Right lobe of liver (tissue), 4 donors: ENCODE measurements at regions not wholly inside any gene's neighbourhood (a gene's known extent, or its start where the extent isn't known, plus 50 kb on each side); places are given as distances from the start of the nearest gene placed in this dataset.

Experiments
- CTCF ChIP-seq, 4 donors: fragments of 200-600 bp in 3 of 4; fragments of 450-650 bp in 1 of 4; IDR thresholded peaks; one replicate each; pipeline versions ENCODE4 v1.5.1 to v1.8.0; 2016 to 2022; ENCODE audit warnings: antibody characterized with exemption in 4 of 4, mild to moderate bottlenecking in 2 of 4
- POLR2A ChIP-seq: fragments of 450-650 bp; IDR thresholded peaks from one replicate; pipeline ENCODE4 v1.6.1; 2017; ENCODE audit warnings: antibody characterized with exemption, mild to moderate bottlenecking
- donor health status: DM: no; HTN: no; CAD: no.
- donor health status: DM: no; HTN: no; CAD: no.
- donor health status: DM: no; HTN: yes; CAD: no.

- no peak for TF ChIP-seq CTCF (IDR thresholded peaks at IDR 0.05)
- TF ChIP-seq POLR2A = no peak
These were observed 88.4 kb upstream of the RHOU start for GRCh38 chr1:228646717-228647522.
